ENCODE measurements at regions not wholly inside any gene's neighbourhood (a gene's known extent, or its start where the extent isn't known, plus 50 kb on each side); places are given as distances from the start of the nearest gene placed in this dataset.

DNA sequence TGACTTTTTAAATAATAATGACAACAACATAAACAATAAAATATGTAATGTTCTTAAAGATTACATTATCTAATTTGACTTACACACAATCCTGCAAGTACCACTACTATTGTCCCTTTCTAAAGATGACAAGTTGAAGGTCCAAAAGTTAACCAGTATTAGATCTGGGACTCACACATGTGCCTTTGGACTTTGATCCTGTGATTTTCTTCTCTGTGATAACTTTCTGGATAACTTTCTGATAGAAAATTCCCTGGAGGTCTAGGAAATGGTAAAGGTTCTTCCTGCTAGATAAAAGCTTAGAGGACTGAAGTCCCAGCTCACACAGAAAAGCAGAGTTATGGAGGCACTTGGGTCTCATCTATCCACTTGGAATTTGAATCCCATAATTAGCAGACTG, 311.9 kb upstream of the KLHL29 start:
- DNase-seq, result no peak

GRCh38 chr2:23073671-23074070, 311.3 kb upstream of the KLHL29 start:
- no peak for DNase-seq

DNA sequence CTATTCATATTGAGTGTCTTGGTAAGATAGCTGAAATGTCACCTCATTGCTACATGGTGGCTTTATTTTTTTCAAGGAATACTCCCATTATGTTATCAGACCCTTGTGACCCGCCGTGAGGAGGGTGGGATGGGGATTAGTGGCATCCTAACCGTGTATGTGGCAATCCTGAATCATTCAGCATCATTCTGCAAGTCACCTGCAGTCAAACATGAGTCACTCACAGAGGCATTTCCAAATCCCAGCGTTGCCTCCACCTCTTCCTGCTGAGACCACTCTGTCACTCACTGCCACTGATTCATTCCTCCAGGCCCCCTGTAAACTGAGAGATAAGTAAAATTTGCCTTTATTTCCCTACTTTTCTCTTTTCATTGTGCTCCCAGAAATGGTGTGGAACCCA, 307.4 kb upstream of the KLHL29 start:
- no peak for DNase-seq

- DNase-seq, result no peak
Observed at GRCh38 chr2:23078784-23079434, 306.1 kb upstream of the KLHL29 start.

DNA sequence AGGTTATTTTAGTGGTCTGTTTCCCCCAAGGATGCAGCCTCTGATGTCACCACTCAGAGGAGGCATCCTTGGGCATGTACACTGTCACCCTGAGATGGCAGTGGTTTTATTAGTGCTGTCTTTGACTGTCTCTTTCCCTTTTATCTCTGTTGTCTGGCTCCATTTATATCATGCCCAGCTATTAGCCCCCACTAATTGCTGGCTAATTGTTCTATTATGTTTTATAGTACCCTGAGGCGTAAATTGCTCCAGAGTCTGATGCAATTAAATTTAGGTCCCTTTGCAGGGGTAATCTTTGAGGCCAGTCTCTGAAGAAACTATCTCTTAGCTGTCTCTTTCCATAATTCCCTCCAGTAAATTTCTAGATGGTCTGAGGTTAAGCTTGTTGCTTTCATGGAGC, 301.0 kb upstream of the KLHL29 start:
- no peak for DNase-seq

DNA sequence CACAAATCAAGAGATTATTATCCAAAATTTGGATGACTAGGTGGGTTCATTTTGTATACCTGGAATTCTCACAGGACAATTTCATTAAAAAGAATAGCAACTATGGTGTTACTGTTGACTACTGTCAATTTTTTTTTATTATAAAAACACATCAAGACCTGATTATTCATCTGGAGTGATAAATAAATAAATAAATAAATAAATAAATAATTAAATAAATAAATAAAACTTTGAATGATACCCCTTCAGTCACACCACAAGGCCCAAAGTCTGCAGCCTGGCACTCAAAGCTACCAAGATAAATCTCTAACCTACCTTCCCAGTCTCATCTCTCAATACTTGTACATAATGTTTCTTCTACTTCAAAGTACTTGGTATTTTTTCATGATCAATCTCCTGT, 294.0 kb upstream of the KLHL29 start:
- no peak for DNase-seq

DNA sequence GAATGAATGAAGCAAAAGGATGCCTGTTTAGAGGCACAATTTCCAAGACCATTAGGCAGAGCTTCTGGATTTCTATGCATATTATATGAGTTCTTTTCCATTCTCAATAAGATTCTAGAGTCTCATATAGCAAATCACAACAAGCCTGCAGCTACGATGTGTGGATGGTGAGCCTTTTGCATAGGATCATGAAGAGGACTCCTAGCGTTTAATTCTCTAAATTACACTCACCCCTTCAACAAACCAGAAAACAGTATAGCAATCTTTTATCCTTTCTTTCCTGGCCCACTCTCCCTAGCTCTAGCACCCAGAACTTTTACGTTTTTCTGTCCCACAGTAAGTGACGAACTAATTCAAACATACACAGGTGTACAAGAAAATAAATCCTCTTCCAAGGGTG, 293.1 kb upstream of the KLHL29 start:
- DNase-seq, result no peak

DNA sequence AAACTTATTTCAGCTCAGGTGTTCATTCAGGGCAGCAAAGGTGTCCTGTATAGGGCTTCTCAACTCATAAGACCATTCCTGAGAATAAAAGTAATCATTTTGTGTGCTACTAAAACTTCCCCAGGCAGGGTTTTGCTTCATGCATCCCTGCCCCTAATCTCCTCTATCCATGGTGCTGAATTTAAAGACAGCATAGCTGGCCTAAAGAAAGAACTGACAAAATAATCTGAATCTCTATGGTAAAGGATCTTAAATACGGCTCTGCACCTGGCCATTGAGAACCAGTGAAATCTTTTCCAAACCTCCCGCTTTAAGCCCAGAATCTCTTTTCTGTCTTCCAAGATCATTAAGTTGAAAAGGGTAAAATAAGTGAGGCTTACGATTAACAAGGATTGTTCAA, 292.1 kb upstream of the KLHL29 start:
- DNase-seq, result peak in 2 of 3 donors; percentile 2 to 7

- DNase-seq, result no peak
Observed at GRCh38 chr2:23093513-23093912, 291.5 kb upstream of the KLHL29 start.

- DNase-seq, result no peak
Observed at GRCh38 chr2:23096906-23097602, 287.9 kb upstream of the KLHL29 start.

- DNase-seq, result no peak
Observed at GRCh38 chr2:23100406-23100805, 284.6 kb upstream of the KLHL29 start.

GRCh38 chr2:23106242-23106785, 278.7 kb upstream of the KLHL29 start:
- no peak for DNase-seq

- DNase-seq, result no peak
Observed at GRCh38 chr2:23107327-23107941, 277.5 kb upstream of the KLHL29 start.

GRCh38 chr2:23111263-23111662, 273.7 kb upstream of the KLHL29 start:
- no peak for DNase-seq

- no peak for DNase-seq
Observed at GRCh38 chr2:23112517-23112916, 272.5 kb upstream of the KLHL29 start.

DNA sequence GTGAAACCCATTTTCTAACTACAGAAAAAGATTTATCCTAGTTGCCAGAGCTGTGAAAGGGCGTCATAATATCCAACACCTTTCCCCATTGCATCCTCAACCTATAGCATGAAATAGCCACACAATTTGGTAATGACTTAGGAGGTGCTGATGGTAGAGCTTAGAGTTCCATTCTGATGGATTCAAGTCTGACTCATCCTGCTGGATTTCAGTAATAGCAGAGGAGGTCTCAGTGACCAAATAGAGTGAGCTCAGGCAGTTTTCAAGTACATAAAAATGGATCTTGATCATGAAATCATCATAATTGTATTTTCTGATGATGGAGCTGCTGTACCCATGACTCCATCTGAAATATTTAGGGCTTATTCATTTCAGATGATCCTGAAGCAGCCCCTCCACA, 270.7 kb upstream of the KLHL29 start:
- no peak for DNase-seq

DNA sequence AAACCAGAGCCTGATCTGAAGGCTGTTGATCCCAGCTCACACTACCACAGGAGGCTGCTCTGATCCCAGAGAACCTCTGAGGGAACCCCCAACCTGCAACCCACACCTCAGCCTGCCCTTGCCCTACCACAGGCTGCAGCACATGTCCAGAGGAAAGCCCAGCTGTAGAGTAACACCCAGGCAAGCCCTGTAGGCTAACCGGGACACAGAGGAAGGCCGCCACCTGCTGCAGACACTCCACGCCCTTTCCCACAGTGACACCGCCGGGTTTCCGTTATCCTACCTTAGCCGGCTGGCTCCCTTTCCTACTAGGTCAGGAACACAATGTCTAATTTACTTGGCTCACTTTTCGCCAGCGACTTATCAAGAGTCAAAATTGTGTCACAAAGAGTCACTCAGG, 266.7 kb upstream of the KLHL29 start:
- DNase-seq, result no peak

GRCh38 chr2:23118894-23119293, 266.1 kb upstream of the KLHL29 start:
- DNase-seq, result no peak

DNA sequence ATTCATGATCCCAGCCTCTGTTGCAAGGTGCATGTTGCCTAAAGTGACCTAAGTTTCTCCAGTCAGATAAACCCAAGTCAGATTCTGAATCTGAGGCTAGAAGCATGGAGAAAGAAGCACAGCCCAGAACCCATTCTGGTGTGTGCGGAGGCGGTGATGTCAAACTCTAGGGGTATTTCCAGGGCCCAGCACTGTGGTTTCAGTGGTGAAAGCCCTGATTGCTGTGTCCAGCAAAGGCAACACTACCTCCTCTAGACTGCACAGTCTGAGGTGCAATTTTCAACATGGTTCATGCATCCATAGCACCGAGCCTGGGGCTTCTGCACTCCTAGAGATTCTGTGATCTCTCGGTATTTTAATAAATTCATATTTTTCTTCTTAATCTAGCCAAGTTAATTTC, 264.8 kb upstream of the KLHL29 start:
- no peak for DNase-seq

- DNase-seq, result no peak
Observed at GRCh38 chr2:23121968-23122648, 262.9 kb upstream of the KLHL29 start.

- no peak for DNase-seq
Observed at GRCh38 chr2:23122681-23123215, 262.2 kb upstream of the KLHL29 start.

DNA sequence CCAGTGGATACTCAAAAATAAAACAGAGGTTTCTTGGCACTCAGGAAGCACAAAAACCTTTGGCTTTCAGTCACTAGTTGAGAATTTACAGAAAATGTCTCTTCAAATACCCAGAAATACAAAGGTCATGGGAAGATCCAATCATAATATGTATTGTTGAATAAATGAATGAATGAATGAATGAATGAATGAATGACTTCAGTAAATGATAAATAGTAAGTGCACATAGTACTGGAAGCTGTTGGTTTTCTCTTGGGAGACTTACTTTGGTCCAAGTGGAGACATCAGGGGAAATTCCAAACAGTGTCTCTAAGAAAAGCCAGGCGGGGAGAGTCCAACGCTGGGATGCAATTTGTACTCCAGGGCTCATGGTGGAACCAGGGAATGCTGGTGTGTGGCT, 261.3 kb upstream of the KLHL29 start:
- no peak for DNase-seq

- DNase-seq, result no peak
Observed at GRCh38 chr2:23124214-23124750, 260.7 kb upstream of the KLHL29 start.
